ENCODE measurements at regions not wholly inside any gene's neighbourhood (a gene's known extent, or its start where the extent isn't known, plus 50 kb on each side); places are given as distances from the start of the nearest gene placed in this dataset.

DNA sequence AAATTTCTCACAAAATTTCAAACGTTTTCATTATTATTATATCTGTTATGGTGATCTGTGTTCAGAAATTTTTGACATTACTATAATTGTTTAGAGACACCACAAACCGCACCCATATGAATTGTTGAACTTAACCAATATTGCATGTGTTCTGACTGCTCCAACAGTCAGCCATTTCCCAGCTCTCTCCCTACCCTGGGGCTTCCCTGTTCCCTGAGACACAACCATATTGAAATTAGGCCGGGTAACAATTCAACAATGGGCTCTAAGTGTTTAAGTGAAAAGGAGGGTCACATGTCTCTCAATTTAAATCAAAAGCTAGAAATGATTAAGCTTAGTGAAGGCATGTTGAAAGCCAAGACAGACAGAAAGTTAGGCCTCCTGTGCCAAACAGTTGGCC lies 424.0 kb downstream of the DSC3 start:
- intact Hi-C loops (cut with micrococcal nuclease; ENCODE audit: unreplicated experiment): no loop called here
- TF ChIP-seq EZH2 (IDR thresholded peaks at IDR 0.05; ENCODE audit: borderline replicate concordance, low read depth, low read length, poor library complexity, severe bottlenecking) (no peak), CTCF (conservative IDR thresholded peaks at IDR 0.05; ENCODE audit: low read depth, low read length) (no peak)
- Histone ChIP-seq H3K4me1 (ENCODE audit: insufficient read depth, low read length, poor library complexity, severe bottlenecking) (no peaks in the 10 kb centered on the region), H3K27me3 (replicated peaks; ENCODE audit: insufficient read depth, low read depth, low read length, poor library complexity) (no peaks in the 10 kb centered on the region), H3K4me3 (ENCODE audit: low read depth, low read length, poor library complexity, severe bottlenecking) (no peak overlapping the region), H3K9me3 (ENCODE audit: low read depth, low read length, poor library complexity, severe bottlenecking) (peaks cover 5% of the 10 kb centered on the region), H3K36me3 (ENCODE audit: insufficient read depth, low read length, poor library complexity, severe bottlenecking) (no peaks in the 10 kb centered on the region), H3K27ac (ENCODE audit: low read depth, low read length, poor library complexity, severe bottlenecking) (no peak overlapping the region)
- DNase-seq (ENCODE audit: low spot score): no peak
- ChIA-PET CTCF (no interaction called here), POLR2A (ENCODE audit: low non-redundant PET) (no interaction called here)
- no TSS peak for BruUV-seq (replicated peaks)

DNA sequence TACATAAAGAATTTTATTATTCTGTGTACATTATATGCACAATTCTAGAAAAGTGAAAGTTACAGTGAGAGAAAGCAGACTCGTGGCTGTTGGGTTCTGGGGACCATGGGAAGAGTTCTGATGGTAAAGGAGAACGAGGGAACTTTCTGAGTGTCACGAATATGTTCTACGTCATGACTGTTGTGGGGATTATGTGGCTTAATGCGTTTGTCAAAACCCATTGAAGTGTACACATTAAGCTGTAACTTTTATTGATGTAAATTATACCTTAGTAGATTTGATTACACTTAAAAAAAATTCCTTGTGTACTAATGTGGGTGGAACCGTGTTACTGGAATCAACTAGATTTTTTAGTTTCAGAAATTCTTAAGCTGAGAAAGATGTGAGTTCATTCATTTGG lies 426.1 kb downstream of the DSC3 start:
- no peak for DNase-seq (ENCODE audit: low spot score)
- Histone ChIP-seq H3K4me1 (ENCODE audit: insufficient read depth, low read length, poor library complexity, severe bottlenecking) (no peaks in the 10 kb centered on the region), H3K27me3 (replicated peaks; ENCODE audit: insufficient read depth, low read depth, low read length, poor library complexity) (no peaks in the 10 kb centered on the region), H3K9me3 (ENCODE audit: low read depth, low read length, poor library complexity, severe bottlenecking) (peaks cover 6% of the 10 kb centered on the region), H3K4me3 (ENCODE audit: low read depth, low read length, poor library complexity, severe bottlenecking) (no peak overlapping the region), H3K27ac (ENCODE audit: low read depth, low read length, poor library complexity, severe bottlenecking) (no peak overlapping the region), H3K36me3 (ENCODE audit: insufficient read depth, low read length, poor library complexity, severe bottlenecking) (no peaks in the 10 kb centered on the region)
- no peak for TF ChIP-seq EZH2 (IDR thresholded peaks at IDR 0.05; ENCODE audit: borderline replicate concordance, low read depth, low read length, poor library complexity, severe bottlenecking)
- TF ChIP-seq CTCF (conservative IDR thresholded peaks at IDR 0.05; ENCODE audit: low read depth, low read length): no peak
- ChIA-PET POLR2A (ENCODE audit: low non-redundant PET) (no interaction called here), CTCF (no interaction called here)
- BruUV-seq (replicated peaks): no TSS peak
- intact Hi-C loops (cut with micrococcal nuclease; ENCODE audit: unreplicated experiment): no loop called here

DNA sequence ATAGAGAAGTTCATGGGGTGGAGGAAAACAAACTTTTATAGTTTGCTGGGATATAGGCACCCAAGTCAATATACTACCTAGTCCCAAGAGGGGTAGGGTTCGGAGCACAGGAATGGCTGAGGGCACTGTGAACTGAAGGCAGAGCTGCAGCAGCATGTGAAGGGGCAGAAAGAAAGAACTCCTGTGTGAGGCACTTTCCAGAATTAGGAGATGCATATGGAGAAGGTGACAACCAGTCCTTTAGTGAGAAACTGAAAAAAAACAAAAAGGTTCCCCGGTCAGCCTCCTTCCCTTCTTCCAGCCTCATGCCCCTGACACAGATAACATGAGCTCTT lies 429.1 kb downstream of the DSC3 start:
- intact Hi-C loops (cut with micrococcal nuclease; ENCODE audit: unreplicated experiment): no loop called here
- no peak overlapping the region for H3K27ac ChIP-seq (ENCODE audit: low read depth, low read length, poor library complexity, severe bottlenecking)
- H3K4me1 ChIP-seq (ENCODE audit: insufficient read depth, low read length, poor library complexity, severe bottlenecking): no peaks in the 10 kb centered on the region
- no peaks in the 10 kb centered on the region for H3K27me3 ChIP-seq (replicated peaks; ENCODE audit: insufficient read depth, low read depth, low read length, poor library complexity)
- no peak overlapping the region for H3K4me3 ChIP-seq (ENCODE audit: low read depth, low read length, poor library complexity, severe bottlenecking)
- peaks cover 6% of the 10 kb centered on the region for H3K9me3 ChIP-seq (ENCODE audit: low read depth, low read length, poor library complexity, severe bottlenecking)
- no peak for TF ChIP-seq EZH2 (IDR thresholded peaks at IDR 0.05; ENCODE audit: borderline replicate concordance, low read depth, low read length, poor library complexity, severe bottlenecking)
- no TSS peak for BruUV-seq (replicated peaks)
- CTCF ChIA-PET: no interaction called here
- H3K36me3 ChIP-seq (ENCODE audit: insufficient read depth, low read length, poor library complexity, severe bottlenecking): no peaks in the 10 kb centered on the region
- DNase-seq (ENCODE audit: low spot score): no peak
- POLR2A ChIA-PET (ENCODE audit: low non-redundant PET): no interaction called here

DNA sequence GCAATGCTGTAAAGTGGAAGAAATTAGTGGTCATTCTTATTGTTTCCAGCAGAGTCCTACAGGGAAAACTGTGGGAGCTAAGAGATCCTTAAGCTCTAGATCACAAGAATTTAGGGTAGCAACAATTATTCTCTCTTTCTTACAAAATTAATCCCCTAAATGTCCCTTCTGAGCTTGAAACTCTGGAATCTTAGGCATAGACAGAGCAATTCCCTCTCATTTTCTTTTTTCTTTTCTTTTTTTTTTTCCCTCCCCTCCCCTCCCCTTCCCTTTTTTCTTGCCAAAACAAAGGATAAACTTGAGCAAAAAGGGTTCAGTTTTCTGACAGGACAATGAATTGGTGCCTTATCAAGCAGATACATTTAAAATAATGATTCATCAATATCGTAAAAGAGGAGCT lies 441.0 kb downstream of the DSC3 start:
- POLR2A ChIA-PET (ENCODE audit: low non-redundant PET): no interaction called here
- no TSS peak for BruUV-seq (replicated peaks)
- Histone ChIP-seq H3K9me3 (ENCODE audit: low read depth, low read length, poor library complexity, severe bottlenecking) (no peaks in the 10 kb centered on the region), H3K27ac (ENCODE audit: low read depth, low read length, poor library complexity, severe bottlenecking) (no peak overlapping the region), H3K36me3 (ENCODE audit: insufficient read depth, low read length, poor library complexity, severe bottlenecking) (no peaks in the 10 kb centered on the region), H3K4me3 (ENCODE audit: low read depth, low read length, poor library complexity, severe bottlenecking) (no peak overlapping the region), H3K4me1 (ENCODE audit: insufficient read depth, low read length, poor library complexity, severe bottlenecking) (no peaks in the 10 kb centered on the region), H3K27me3 (replicated peaks; ENCODE audit: insufficient read depth, low read depth, low read length, poor library complexity) (no peaks in the 10 kb centered on the region)
- intact Hi-C loops (cut with micrococcal nuclease; ENCODE audit: unreplicated experiment): no loop called here
- DNase-seq (ENCODE audit: low spot score): no peak
- CTCF ChIA-PET: no interaction called here
- TF ChIP-seq CTCF (conservative IDR thresholded peaks at IDR 0.05; ENCODE audit: low read depth, low read length) (no peak), EZH2 (IDR thresholded peaks at IDR 0.05; ENCODE audit: borderline replicate concordance, low read depth, low read length, poor library complexity, severe bottlenecking) (no peak)

Data from A673 (cell line).